ENCODE measurements at regions not wholly inside any gene's neighbourhood (a gene's known extent, or its start where the extent isn't known, plus 50 kb on each side); places are given as distances from the start of the nearest gene placed in this dataset.

DNA sequence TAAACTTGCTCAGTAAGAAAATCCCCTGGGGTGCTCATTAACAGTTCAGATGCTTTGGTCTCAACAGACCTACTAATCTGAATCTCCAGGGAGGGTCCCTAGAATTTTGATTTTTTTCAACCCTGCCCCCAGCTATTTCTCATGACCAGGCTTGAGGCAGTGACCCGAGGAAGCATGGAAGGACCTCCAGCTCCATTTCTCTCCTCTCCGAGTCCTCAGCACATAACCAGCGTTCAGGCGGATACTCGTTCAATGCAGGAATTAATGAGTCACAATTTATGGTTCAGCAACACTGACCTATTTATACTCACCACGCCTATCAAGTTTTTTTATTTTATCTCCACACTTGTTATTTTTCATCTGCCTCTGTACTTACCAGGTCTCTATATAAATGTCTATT is 369.2 kb upstream of the CDH4 start:
- H3K9me3 Mint-ChIP-seq = no peaks in the 10 kb centered on the region
- no peak for DNase-seq
- no peaks in the 10 kb centered on the region for H3K4me1 Mint-ChIP-seq (ENCODE audit: low read depth)
- no peaks in the 10 kb centered on the region for H3K27me3 Mint-ChIP-seq
- no peaks in the 10 kb centered on the region for H3K36me3 Mint-ChIP-seq (ENCODE audit: low read depth)
- H3K27ac Mint-ChIP-seq = no peak overlapping the region
- no peak overlapping the region for H3K4me3 Mint-ChIP-seq

- H3K27me3 Mint-ChIP-seq = no peaks in the 10 kb centered on the region
- H3K9me3 Mint-ChIP-seq = no peaks in the 10 kb centered on the region
- H3K4me1 Mint-ChIP-seq (ENCODE audit: low read depth) = no peaks in the 10 kb centered on the region
- H3K4me3 Mint-ChIP-seq = no peak overlapping the region
- DNase-seq = no peak
- H3K36me3 Mint-ChIP-seq (ENCODE audit: low read depth) = no peaks in the 10 kb centered on the region
- H3K27ac Mint-ChIP-seq = no peak overlapping the region
These were observed 368.6 kb upstream of the CDH4 start for GRCh38 chr20:60883496-60883895.

GRCh38 chr20:60884277-60884676 is 367.8 kb upstream of the CDH4 start:
- no peaks in the 10 kb centered on the region for H3K36me3 Mint-ChIP-seq (ENCODE audit: low read depth)
- H3K27me3 Mint-ChIP-seq = no peaks in the 10 kb centered on the region
- no peaks in the 10 kb centered on the region for H3K9me3 Mint-ChIP-seq
- DNase-seq = no peak
- no peak overlapping the region for H3K27ac Mint-ChIP-seq
- no peak overlapping the region for H3K4me3 Mint-ChIP-seq
- H3K4me1 Mint-ChIP-seq (ENCODE audit: low read depth) = no peaks in the 10 kb centered on the region

DNA sequence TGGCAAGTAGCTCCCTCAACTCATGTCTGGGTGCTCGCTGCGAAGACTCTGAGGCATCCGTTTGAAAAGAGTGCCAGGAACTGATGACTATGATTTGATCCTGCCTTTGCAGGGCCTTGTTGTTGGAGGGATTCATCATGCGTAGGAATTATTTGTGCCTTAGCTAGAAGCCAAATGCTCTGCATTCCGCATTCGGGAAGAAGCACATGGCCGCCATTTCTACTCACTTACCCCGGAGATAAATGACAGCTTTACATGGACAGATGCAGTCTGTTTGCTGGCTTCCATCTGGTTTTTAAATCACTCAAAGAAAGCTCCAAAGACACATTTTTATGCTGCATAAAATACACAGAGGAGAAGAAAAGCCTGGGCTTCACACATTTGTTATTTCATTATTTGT is 363.3 kb upstream of the CDH4 start:
- Mint-ChIP-seq H3K9me3 (no peaks in the 10 kb centered on the region), H3K4me3 (no peak overlapping the region), H3K36me3 (ENCODE audit: low read depth) (no peaks in the 10 kb centered on the region), H3K27ac (no peak overlapping the region), H3K4me1 (ENCODE audit: low read depth) (no peaks in the 10 kb centered on the region), H3K27me3 (no peaks in the 10 kb centered on the region)
- DNase-seq = no peak

DNA sequence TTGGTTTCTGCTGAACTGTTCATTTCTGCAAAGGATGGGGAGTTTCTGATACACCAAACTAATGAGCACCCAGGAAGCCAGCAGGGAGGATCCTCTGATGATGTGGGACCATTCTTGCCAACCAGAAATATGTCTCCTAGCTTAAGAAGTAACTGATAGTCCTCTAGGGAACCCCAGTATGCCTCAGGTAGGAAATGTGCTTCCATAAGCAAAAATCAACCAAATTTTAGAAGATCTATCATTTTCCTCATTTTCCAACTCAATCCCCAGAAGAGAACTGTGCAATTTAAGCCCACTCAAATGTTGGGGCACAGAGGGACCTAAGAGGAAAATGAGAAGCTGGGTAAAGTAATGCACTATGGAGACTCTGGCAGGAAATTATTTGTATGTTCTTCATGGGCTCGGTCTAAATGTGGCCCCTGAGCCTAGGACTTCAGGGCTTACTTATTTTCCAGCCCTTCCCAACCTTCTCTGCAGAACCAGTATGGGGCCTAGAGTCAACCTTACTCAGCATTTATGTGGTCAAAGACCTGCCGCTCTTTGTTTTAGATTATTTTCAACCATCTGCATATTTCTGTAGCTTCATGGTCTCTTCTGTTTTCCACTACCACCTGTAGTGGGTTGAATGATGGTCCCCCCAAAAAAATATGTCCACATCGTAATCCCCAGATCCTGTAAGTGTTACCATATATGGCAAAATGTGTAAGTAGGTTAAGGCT is 359.8 kb upstream of the CDH4 start:
- no peak for DNase-seq
- H3K4me1 Mint-ChIP-seq (ENCODE audit: low read depth) = no peaks in the 10 kb centered on the region
- no peaks in the 10 kb centered on the region for H3K27me3 Mint-ChIP-seq
- no peak overlapping the region for H3K4me3 Mint-ChIP-seq
- H3K36me3 Mint-ChIP-seq (ENCODE audit: low read depth) = no peaks in the 10 kb centered on the region
- no peaks in the 10 kb centered on the region for H3K9me3 Mint-ChIP-seq
- H3K27ac Mint-ChIP-seq = no peak overlapping the region

- Mint-ChIP-seq H3K27ac (no peak overlapping the region), H3K36me3 (ENCODE audit: low read depth) (no peaks in the 10 kb centered on the region), H3K4me1 (ENCODE audit: low read depth) (no peaks in the 10 kb centered on the region), H3K27me3 (no peaks in the 10 kb centered on the region), H3K4me3 (no peak overlapping the region), H3K9me3 (no peaks in the 10 kb centered on the region)
- no peak for DNase-seq
These were observed 358.0 kb upstream of the CDH4 start for GRCh38 chr20:60894091-60894490.

GRCh38 chr20:60895363-60896079 is 356.5 kb upstream of the CDH4 start:
- H3K4me3 Mint-ChIP-seq = no peak overlapping the region
- H3K27ac Mint-ChIP-seq = no peak overlapping the region
- H3K9me3 Mint-ChIP-seq = no peaks in the 10 kb centered on the region
- no peaks in the 10 kb centered on the region for H3K27me3 Mint-ChIP-seq
- H3K4me1 Mint-ChIP-seq (ENCODE audit: low read depth) = no peaks in the 10 kb centered on the region
- DNase-seq = no peak
- no peaks in the 10 kb centered on the region for H3K36me3 Mint-ChIP-seq (ENCODE audit: low read depth)

DNA sequence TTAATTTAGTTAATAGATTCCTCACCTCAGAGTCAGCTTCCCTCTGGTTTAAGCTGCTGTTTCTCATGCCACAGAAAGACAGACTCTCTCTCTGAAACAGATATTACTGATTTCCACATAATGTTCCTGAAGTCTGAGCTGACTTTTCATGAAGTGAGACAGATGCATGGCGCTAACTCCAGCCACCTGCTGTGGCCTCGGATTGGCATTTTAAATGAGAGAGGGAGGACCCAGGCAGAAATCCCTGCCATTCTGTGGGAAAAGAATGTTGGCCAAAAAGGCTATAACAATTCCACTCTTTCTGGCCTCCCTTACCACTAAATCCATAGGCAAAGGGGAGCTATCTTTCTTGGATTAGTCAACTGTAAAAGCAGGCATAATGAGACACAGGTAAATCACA is 354.1 kb upstream of the CDH4 start:
- Mint-ChIP-seq H3K27ac (no peak overlapping the region), H3K4me3 (no peak overlapping the region), H3K27me3 (no peaks in the 10 kb centered on the region), H3K4me1 (ENCODE audit: low read depth) (no peaks in the 10 kb centered on the region), H3K9me3 (no peaks in the 10 kb centered on the region), H3K36me3 (ENCODE audit: low read depth) (no peaks in the 10 kb centered on the region)
- no peak for DNase-seq

- no peak for DNase-seq
- Mint-ChIP-seq H3K27ac (no peak overlapping the region), H3K27me3 (no peaks in the 10 kb centered on the region), H3K9me3 (no peaks in the 10 kb centered on the region), H3K36me3 (ENCODE audit: low read depth) (no peaks in the 10 kb centered on the region), H3K4me1 (ENCODE audit: low read depth) (no peaks in the 10 kb centered on the region), H3K4me3 (no peak overlapping the region)
These were observed 352.7 kb upstream of the CDH4 start for GRCh38 chr20:60899320-60899719.

DNA sequence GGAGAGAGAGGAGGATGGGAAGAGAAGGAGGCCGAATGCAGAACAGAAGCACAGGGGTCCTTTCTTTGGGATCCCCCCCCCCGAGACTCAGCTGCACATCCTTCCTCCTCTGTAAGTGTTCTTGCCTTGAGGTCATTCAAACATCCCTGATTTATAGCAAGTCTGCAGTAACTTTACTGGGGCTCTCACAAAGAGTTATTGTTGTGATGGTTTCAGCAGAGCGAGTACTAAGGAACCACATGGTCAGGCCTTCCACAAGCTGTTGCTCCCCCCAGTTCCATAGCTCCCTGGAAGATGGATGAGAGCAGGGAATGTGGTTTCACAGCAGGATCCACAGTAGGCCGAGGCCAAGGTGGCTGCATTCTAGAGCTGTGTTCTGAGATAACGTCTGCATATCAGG is 351.4 kb upstream of the CDH4 start:
- Mint-ChIP-seq H3K4me1 (ENCODE audit: low read depth) (no peaks in the 10 kb centered on the region), H3K4me3 (no peak overlapping the region), H3K9me3 (no peaks in the 10 kb centered on the region), H3K27me3 (no peaks in the 10 kb centered on the region), H3K27ac (no peak overlapping the region), H3K36me3 (ENCODE audit: low read depth) (no peaks in the 10 kb centered on the region)
- DNase-seq = no peak

GRCh38 chr20:60901831-60902230 is 350.2 kb upstream of the CDH4 start:
- Mint-ChIP-seq H3K36me3 (ENCODE audit: low read depth) (no peaks in the 10 kb centered on the region), H3K27ac (no peak overlapping the region), H3K27me3 (no peaks in the 10 kb centered on the region), H3K4me3 (no peak overlapping the region), H3K4me1 (ENCODE audit: low read depth) (no peaks in the 10 kb centered on the region), H3K9me3 (no peaks in the 10 kb centered on the region)
- DNase-seq = no peak

GRCh38 chr20:60903325-60903971 is 348.6 kb upstream of the CDH4 start:
- Mint-ChIP-seq H3K27ac (no peak overlapping the region), H3K4me1 (ENCODE audit: low read depth) (no peaks in the 10 kb centered on the region), H3K4me3 (no peak overlapping the region), H3K9me3 (no peaks in the 10 kb centered on the region), H3K36me3 (ENCODE audit: low read depth) (no peaks in the 10 kb centered on the region), H3K27me3 (no peaks in the 10 kb centered on the region)
- DNase-seq = no peak

DNA sequence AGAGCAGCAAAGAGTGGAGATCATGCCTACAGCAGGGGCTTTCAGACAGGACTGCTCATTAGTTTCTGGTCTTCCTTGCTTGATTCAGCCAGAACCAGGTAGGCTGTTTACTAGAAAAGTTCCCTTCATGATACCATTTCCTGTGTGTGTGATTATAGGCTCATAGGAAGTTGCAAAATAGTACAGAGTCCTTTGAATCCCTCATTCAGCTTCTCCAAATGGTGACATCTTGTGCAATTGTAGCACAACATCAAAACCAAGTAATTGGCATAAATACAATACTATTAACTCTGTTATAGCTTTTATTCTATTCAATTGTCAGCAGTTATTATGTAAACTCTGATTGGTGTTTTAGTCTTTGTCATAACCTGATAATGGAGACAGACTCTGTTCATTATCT is 347.3 kb upstream of the CDH4 start:
- H3K4me1 Mint-ChIP-seq (ENCODE audit: low read depth) = no peaks in the 10 kb centered on the region
- no peaks in the 10 kb centered on the region for H3K27me3 Mint-ChIP-seq
- H3K36me3 Mint-ChIP-seq (ENCODE audit: low read depth) = no peaks in the 10 kb centered on the region
- no peak for DNase-seq
- H3K9me3 Mint-ChIP-seq = no peaks in the 10 kb centered on the region
- H3K4me3 Mint-ChIP-seq = no peak overlapping the region
- no peak overlapping the region for H3K27ac Mint-ChIP-seq

- no peaks in the 10 kb centered on the region for H3K9me3 Mint-ChIP-seq
- H3K4me1 Mint-ChIP-seq (ENCODE audit: low read depth) = no peaks in the 10 kb centered on the region
- no peaks in the 10 kb centered on the region for H3K27me3 Mint-ChIP-seq
- no peaks in the 10 kb centered on the region for H3K36me3 Mint-ChIP-seq (ENCODE audit: low read depth)
- no peak overlapping the region for H3K27ac Mint-ChIP-seq
- no peak overlapping the region for H3K4me3 Mint-ChIP-seq
- DNase-seq = no peak
These were observed 346.1 kb upstream of the CDH4 start for GRCh38 chr20:60905919-60906318.

- Mint-ChIP-seq H3K36me3 (ENCODE audit: low read depth) (no peaks in the 10 kb centered on the region), H3K27ac (no peak overlapping the region), H3K9me3 (no peaks in the 10 kb centered on the region), H3K27me3 (no peaks in the 10 kb centered on the region), H3K4me3 (no peak overlapping the region), H3K4me1 (ENCODE audit: low read depth) (no peaks in the 10 kb centered on the region)
- DNase-seq = no peak
These were observed 345.5 kb upstream of the CDH4 start for GRCh38 chr20:60906555-60906954.
